Pancreas (tissue), 10 donors: ENCODE measurements at regions not wholly inside any gene's neighbourhood (a gene's known extent, or its start where the extent isn't known, plus 50 kb on each side); places are given as distances from the start of the nearest gene placed in this dataset.

Source experiments
- ATAC-seq, 4 donors: fragments of 200-7000 bp; cut with Tn5 transposase; one replicate each; pipeline versions ENCODE4 v1.8.0 to v1.9.1; 2020; ENCODE audit warnings: mild to moderate bottlenecking in 4 of 4, moderate library complexity in 4 of 4
- DNase-seq, 6 donors: peaks; one replicate each; pipeline ENCODE4 v3.0.0-alpha.2; 2020
- FAIRE-seq: peaks from 2 replicates; lab custom pipeline; 2012; peaks lifted over from hg19 to GRCh38; lab: Jason Lieb, UNC
- H3K27ac ChIP-seq, 4 donors: fragments of 200-600 bp; sonication (generic); 1 replicate in 3 of 4; 2 replicates in 1 of 4; pipeline versions ENCODE4 v1.5.0 to v1.8.0; 2020
- H3K27me3 ChIP-seq, 4 donors: fragments of 200-600 bp; one replicate each; pipeline ENCODE4 v1.8.0; 2021
- H3K36me3 ChIP-seq, 3 donors: fragments of 200-600 bp; sonication (generic) in 1 of 3; one replicate each; pipeline versions ENCODE4 v1.5.0 to v1.8.0; 2020 to 2021
- H3K4me1 ChIP-seq, 3 donors: fragments of 200-600 bp; one replicate each; pipeline ENCODE4 v1.8.0; 2021
- H3K4me3 ChIP-seq, 4 donors: fragments of 200-600 bp; sonication (generic) in 2 of 4; one replicate each; pipeline versions ENCODE4 v1.5.0 to v1.8.0; 2020 to 2021
- H3K9me3 ChIP-seq, 4 donors: fragments of 200-600 bp; one replicate each; pipeline ENCODE4 v1.8.0; 2021
- WGBS, 2 donors: extraction: QIAGEN DNeasy Blood & Tissue Kit; methylation state at CpG; one replicate each; pipeline ENCODE4 v1.1.7; 2013; 5-methylcytosine and 5-hydroxymethylcytosine counted together
- intact Hi-C, 3 donors: fragments of 100-400 bp; cut with DNase I; formaldehyde crosslinking; loops; one replicate each; pipeline versions ENCODE4 v1.11.1 to v1.14.2; 2022
- TF ChIP-seq, protein P1 (sequence below), 4 donors: fragments of 200-600 bp; sonication (generic) in 3 of 4; IDR thresholded peaks; one replicate each; pipeline versions ENCODE4 v1.5.0 to v1.8.0; 2021; ENCODE audit warnings: antibody characterized with exemption in 4 of 4
- donor health status: healthy with polysubstance abuse.
- donor health status: DM: no; HTN: no; CAD: no; lungs with moderate emphysema.
- donor health status: DM: no; HTN: no; CAD: no.
- donor health status: control.
- donor health status: control.
- donor health status: Bipolar disorder and iron deficiency.
- donor health status: DM: yes; HTN: yes; CAD: no.
- donor health status: DM: no; HTN: no; CAD: no.
- donor health status: DM: no; HTN: no; CAD: no.
- donor health status: DM: yes; HTN: yes; CAD: no.

DNA sequence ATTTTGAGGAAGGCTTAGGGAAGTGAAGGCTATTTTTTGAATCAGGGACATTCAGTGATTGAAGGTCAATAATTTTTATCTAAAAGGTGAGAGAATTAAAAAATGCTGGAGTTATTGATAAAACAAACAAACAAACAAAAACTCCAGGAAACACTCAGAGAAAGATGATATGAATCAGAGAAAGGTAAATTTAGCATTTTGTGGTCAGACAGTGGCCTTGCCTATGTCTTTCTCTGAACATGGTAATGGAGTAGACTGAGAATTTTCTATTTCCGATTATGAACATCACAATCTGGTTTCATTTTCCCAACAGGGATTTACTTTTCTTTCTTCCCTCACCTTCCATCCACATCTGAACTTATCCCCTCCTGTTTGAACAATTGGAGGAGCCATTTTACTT, 353.6 kb upstream of the RIOK2 start:
- no peak overlapping the region for H3K4me3 ChIP-seq
- no peaks in the 10 kb centered on the region for H3K9me3 ChIP-seq
- H3K27me3 ChIP-seq: no peaks in the 10 kb centered on the region
- DNase-seq: no peak
- no peak for FAIRE-seq
- H3K4me1 ChIP-seq: no peaks in the 10 kb centered on the region
- ATAC-seq: no peak
- intact Hi-C loops: no loop called here
- no peaks in the 10 kb centered on the region for H3K36me3 ChIP-seq
- H3K27ac ChIP-seq: no peak overlapping the region
- TF ChIP-seq, protein P1, sequence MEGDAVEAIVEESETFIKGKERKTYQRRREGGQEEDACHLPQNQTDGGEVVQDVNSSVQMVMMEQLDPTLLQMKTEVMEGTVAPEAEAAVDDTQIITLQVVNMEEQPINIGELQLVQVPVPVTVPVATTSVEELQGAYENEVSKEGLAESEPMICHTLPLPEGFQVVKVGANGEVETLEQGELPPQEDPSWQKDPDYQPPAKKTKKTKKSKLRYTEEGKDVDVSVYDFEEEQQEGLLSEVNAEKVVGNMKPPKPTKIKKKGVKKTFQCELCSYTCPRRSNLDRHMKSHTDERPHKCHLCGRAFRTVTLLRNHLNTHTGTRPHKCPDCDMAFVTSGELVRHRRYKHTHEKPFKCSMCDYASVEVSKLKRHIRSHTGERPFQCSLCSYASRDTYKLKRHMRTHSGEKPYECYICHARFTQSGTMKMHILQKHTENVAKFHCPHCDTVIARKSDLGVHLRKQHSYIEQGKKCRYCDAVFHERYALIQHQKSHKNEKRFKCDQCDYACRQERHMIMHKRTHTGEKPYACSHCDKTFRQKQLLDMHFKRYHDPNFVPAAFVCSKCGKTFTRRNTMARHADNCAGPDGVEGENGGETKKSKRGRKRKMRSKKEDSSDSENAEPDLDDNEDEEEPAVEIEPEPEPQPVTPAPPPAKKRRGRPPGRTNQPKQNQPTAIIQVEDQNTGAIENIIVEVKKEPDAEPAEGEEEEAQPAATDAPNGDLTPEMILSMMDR (IDR thresholded peaks at IDR 0.05): no peak
- 71 to 84% methylated on average over 1 of the region's 1 CpG for WGBS, 2 donors

DNA sequence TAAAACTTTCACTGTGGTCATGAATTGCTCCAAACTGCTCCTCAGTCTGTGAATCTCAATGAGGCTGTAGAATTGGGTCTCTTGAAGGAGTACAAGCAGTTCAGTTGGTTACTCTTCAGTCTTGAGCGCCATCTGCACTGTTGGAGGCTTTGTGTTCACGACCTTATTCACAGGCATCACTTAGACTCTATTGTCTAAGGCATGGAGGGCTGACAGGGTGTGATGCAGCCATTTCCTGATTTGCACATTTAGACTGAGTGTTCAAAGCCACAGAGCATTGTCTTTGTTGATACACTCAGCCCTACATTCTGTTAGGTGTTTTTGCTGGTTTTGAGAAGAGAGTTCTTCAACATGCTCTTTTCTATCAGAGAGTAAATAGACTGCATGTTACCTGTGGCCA, 355.9 kb upstream of the RIOK2 start:
- no peak for FAIRE-seq
- H3K27ac ChIP-seq: no peak overlapping the region
- no peak for ATAC-seq

DNA sequence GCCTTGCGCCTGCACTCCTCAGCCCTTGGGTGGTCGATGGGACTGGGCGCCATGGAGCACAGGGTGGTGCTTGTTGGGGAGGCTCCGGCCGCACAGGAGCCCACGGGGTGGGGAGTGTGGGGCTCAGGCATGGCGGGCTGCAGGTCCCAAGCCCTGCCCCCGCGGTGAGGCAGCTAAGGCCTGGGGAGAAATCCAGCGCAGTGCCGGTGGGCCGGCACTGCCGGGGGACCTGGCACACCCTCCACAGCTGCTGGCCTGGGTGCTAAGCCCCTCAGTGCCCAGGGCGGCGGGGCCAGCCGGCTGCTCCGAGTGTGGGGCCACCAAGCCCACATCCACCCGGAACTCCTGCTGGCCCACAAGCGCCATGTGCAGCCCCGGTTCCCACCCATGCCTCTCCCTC, 358.8 kb upstream of the RIOK2 start:
- no peaks in the 10 kb centered on the region for H3K36me3 ChIP-seq
- intact Hi-C loops: no loop called here
- no peaks in the 10 kb centered on the region for H3K4me1 ChIP-seq
- peak in 1 of 6 donors; percentile 67 for DNase-seq
- ATAC-seq: no peak
- no peak for FAIRE-seq
- H3K4me3 ChIP-seq: no peak overlapping the region
- H3K9me3 ChIP-seq: no peaks in the 10 kb centered on the region
- TF ChIP-seq, protein P1 (IDR thresholded peaks at IDR 0.05): no peak
- no peak overlapping the region for H3K27ac ChIP-seq
- H3K27me3 ChIP-seq: no peaks in the 10 kb centered on the region
- WGBS, 2 donors: 94 to 99% methylated on average over 14 to 20 of the region's 20 CpGs

More for the DNA sequence above, 355.9 kb upstream of the RIOK2 start:
- Histone ChIP-seq H3K4me3 (no peak overlapping the region), H3K9me3 (no peaks in the 10 kb centered on the region), H3K27me3 (no peaks in the 10 kb centered on the region), H3K4me1 (no peaks in the 10 kb centered on the region), H3K36me3 (no peaks in the 10 kb centered on the region)
- DNase-seq: no peak
- intact Hi-C loops: no loop called here
- 76% methylated on average over 2 of the region's 2 CpGs for WGBS, 2 donors
- TF ChIP-seq, protein P1 (IDR thresholded peaks at IDR 0.05): no peak

DNA sequence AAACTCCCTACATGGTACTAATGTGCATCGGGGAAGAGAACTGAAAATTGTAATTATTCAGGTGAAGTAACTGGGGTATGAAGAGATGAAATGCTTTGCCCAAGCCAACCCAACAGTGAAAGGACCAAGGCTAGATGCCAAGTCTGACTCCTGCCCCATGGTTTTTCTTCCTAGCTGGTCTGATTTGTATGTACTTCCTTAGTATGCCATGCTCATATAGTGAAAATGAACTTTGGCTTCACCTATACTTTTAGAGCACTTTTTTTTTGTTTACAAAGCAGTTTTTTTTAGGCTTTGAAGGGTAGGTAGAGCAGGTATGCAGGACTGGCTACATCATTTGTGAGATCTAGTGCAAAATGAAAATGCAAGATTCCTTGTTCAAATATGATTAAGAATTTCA, 359.4 kb upstream of the RIOK2 start:
- Histone ChIP-seq H3K36me3 (no peaks in the 10 kb centered on the region), H3K27me3 (no peaks in the 10 kb centered on the region), H3K27ac (no peak overlapping the region), H3K4me3 (no peak overlapping the region), H3K4me1 (no peaks in the 10 kb centered on the region), H3K9me3 (no peaks in the 10 kb centered on the region)
- ATAC-seq: no peak
- 84 to 90% methylated on average over 1 of the region's 1 CpG for WGBS, 2 donors
- no peak for FAIRE-seq
- intact Hi-C loops: no loop called here
- TF ChIP-seq, protein P1 (IDR thresholded peaks at IDR 0.05): no peak
- DNase-seq: no peak

DNA sequence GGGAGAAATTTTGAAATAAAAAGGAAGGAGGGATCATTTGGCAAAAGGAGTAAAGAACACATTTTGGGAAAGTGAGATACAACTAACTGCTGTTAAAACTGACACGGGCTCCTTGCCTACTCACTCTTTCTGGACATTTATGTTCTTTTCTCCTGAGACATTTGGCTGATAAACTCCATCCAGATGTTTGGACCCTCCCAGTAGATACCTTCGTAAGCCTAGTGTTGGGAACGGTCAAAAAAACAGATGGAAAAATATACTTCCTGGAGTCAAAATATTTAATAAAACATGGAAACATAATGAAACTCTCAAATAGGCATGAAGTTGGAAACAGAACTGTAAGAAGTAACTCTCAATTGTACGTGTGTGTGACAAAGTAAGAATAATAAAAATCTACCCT, 360.1 kb upstream of the RIOK2 start:
- Histone ChIP-seq H3K4me1 (no peaks in the 10 kb centered on the region), H3K9me3 (no peaks in the 10 kb centered on the region), H3K27me3 (no peaks in the 10 kb centered on the region), H3K4me3 (no peak overlapping the region), H3K36me3 (no peaks in the 10 kb centered on the region), H3K27ac (no peak overlapping the region)
- TF ChIP-seq, protein P1 (IDR thresholded peaks at IDR 0.05): no peak
- FAIRE-seq (no peak), ATAC-seq (no peak), DNase-seq (no peak)
- WGBS, 2 donors: 74 to 82% methylated on average over 4 of the region's 4 CpGs
- intact Hi-C loops: no loop called here
